Neural cell (in vitro differentiated cells): ENCODE measurements at regions not wholly inside any gene's neighbourhood (a gene's known extent, or its start where the extent isn't known, plus 50 kb on each side); places are given as distances from the start of the nearest gene placed in this dataset.

Experiments
- CTCF ChIP-seq: fragments of 450-650 bp; IDR thresholded peaks from 2 replicates; pipeline ENCODE4 v1.5.1; 2014; ENCODE audit warnings: antibody characterized with exemption, mild to moderate bottlenecking, moderate library complexity; ENCODE audit not compliant: poor library complexity, severe bottlenecking
- EP300 ChIP-seq: fragments of 450-650 bp; conservative IDR thresholded peaks from 2 replicates; pipeline ENCODE4 v1.6.1; 2014; ENCODE audit warnings: antibody characterized with exemption, mild to moderate bottlenecking, moderate library complexity; ENCODE audit not compliant: poor library complexity, severe bottlenecking
- EZH2 ChIP-seq: fragments of 200-600, 300-800 bp; shearing (Covaris generic), sonication (generic); IDR thresholded peaks from 2 replicates; pipeline ENCODE4 v1.6.1; 2014; ENCODE audit warnings: antibody characterized with exemption, low read length, borderline replicate concordance, mild to moderate bottlenecking; ENCODE audit not compliant: insufficient read depth, poor library complexity, severe bottlenecking
- REST ChIP-seq: IDR thresholded peaks from 2 replicates; pipeline ENCODE4 v1.6.1; 2012; ENCODE audit warnings: borderline replicate concordance
- SMC3 ChIP-seq: fragments of 450-650 bp; conservative IDR thresholded peaks from 2 replicates; pipeline ENCODE4 v1.6.1; 2014; ENCODE audit warnings: antibody characterized with exemption, mild to moderate bottlenecking, moderate library complexity; ENCODE audit not compliant: poor library complexity

GRCh38 chr2:149899390-149899789 lies 311.8 kb upstream of the MMADHC start:
- no peak for TF ChIP-seq CTCF
- TF ChIP-seq EP300: no peak
- no peak for TF ChIP-seq SMC3
- TF ChIP-seq EZH2: no peak
- TF ChIP-seq REST: no peak
